ENCODE measurements at regions not wholly inside any gene's neighbourhood (a gene's known extent, or its start where the extent isn't known, plus 50 kb on each side); places are given as distances from the start of the nearest gene placed in this dataset.
A peak's percentile ranks its signal among the peaks of the same experiment; 100 is the strongest.

GRCh38 chr6:26164120-26164505 lies 76.9 kb downstream of the HFE start:
- Histone ChIP-seq H3K27me3 (ENCODE audit: control insufficient read depth, insufficient read depth, low read length) (no peaks in the 10 kb centered on the region), H3K4me3 (ENCODE audit: low read length in 3 of 3) (no peak overlapping the region), H3K36me3 (ENCODE audit: control insufficient read depth in 2 of 3, insufficient read depth in 3 of 3, low read length in 3 of 3) (no peaks in the 10 kb centered on the region), H3K4me1 (ENCODE audit: control insufficient read depth in 2 of 3, insufficient read depth in 2 of 3, low read depth in 1 of 3, low read length in 3 of 3) (peaks cover 0 to 6% (median 0%) of the 10 kb centered on the region in 3 donors), H3K9me3 (ENCODE audit: control insufficient read depth in 2 of 3, insufficient read depth in 1 of 3, low read length in 3 of 3) (no peaks in the 10 kb centered on the region), H3K9ac (ENCODE audit: low read length in 3 of 3) (no peak overlapping the region), H3K27ac (ENCODE audit: low read depth in 2 of 2, low read length in 2 of 2) (peak overlapping the region; percentile 46 to 63)
- no peak for FAIRE-seq
- intact Hi-C loops (cut with DNase I), result no loop called here
- peak in 1 of 5 donors; percentile 17 for DNase-seq
- no peak for TF ChIP-seq CTCF (IDR thresholded peaks at IDR 0.05; ENCODE audit: borderline replicate concordance, extremely low read depth, insufficient read depth)

GRCh38 chr6:26165261-26165790 lies 78.1 kb downstream of the HFE start:
- no peak for TF ChIP-seq CTCF (IDR thresholded peaks at IDR 0.05; ENCODE audit: borderline replicate concordance, extremely low read depth, insufficient read depth)
- H3K27me3 ChIP-seq (ENCODE audit: control insufficient read depth, insufficient read depth, low read length), result no peaks in the 10 kb centered on the region
- no peak overlapping the region for H3K27ac ChIP-seq (ENCODE audit: low read depth in 2 of 2, low read length in 2 of 2)
- no peak overlapping the region for H3K9ac ChIP-seq (ENCODE audit: low read length in 3 of 3)
- intact Hi-C loops (cut with DNase I), result no loop called here
- DNase-seq (peak in 1 of 5 donors; percentile 7), FAIRE-seq (no peak)
- no peaks in the 10 kb centered on the region for H3K9me3 ChIP-seq (ENCODE audit: control insufficient read depth in 2 of 3, insufficient read depth in 1 of 3, low read length in 3 of 3)
- no peaks in the 10 kb centered on the region for H3K36me3 ChIP-seq (ENCODE audit: control insufficient read depth in 2 of 3, insufficient read depth in 3 of 3, low read length in 3 of 3)
- H3K4me3 ChIP-seq (ENCODE audit: low read length in 3 of 3), result no peak overlapping the region
- no peaks in the 10 kb centered on the region for H3K4me1 ChIP-seq (ENCODE audit: control insufficient read depth in 2 of 3, insufficient read depth in 2 of 3, low read depth in 1 of 3, low read length in 3 of 3)

GRCh38 chr6:26170181-26170580 lies 83.0 kb downstream of the HFE start:
- H3K36me3 ChIP-seq (ENCODE audit: control insufficient read depth in 2 of 3, insufficient read depth in 3 of 3, low read length in 3 of 3), result no peaks in the 10 kb centered on the region
- no peak for FAIRE-seq
- intact Hi-C loops (cut with DNase I), result no loop called here
- H3K4me1 ChIP-seq (ENCODE audit: control insufficient read depth in 2 of 3, insufficient read depth in 2 of 3, low read depth in 1 of 3, low read length in 3 of 3), result peaks cover 0 to 6% (median 0%) of the 10 kb centered on the region in 3 donors
- DNase-seq, result no peak
- TF ChIP-seq CTCF (IDR thresholded peaks at IDR 0.05; ENCODE audit: borderline replicate concordance, extremely low read depth, insufficient read depth), result no peak
- H3K4me3 ChIP-seq (ENCODE audit: low read length in 3 of 3), result no peak overlapping the region
- no peaks in the 10 kb centered on the region for H3K9me3 ChIP-seq (ENCODE audit: control insufficient read depth in 2 of 3, insufficient read depth in 1 of 3, low read length in 3 of 3)
- no peaks in the 10 kb centered on the region for H3K27me3 ChIP-seq (ENCODE audit: control insufficient read depth, insufficient read depth, low read length)
- H3K9ac ChIP-seq (ENCODE audit: low read length in 3 of 3), result no peak overlapping the region
- H3K27ac ChIP-seq (ENCODE audit: low read depth in 2 of 2, low read length in 2 of 2), result no peak overlapping the region

Measured in kidney (tissue), 13 donors.